ENCODE measurements at regions not wholly inside any gene's neighbourhood (a gene's known extent, or its start where the extent isn't known, plus 50 kb on each side); places are given as distances from the start of the nearest gene placed in this dataset.
A peak's percentile ranks its signal among the peaks of the same experiment; 100 is the strongest.

GRCh38 chr3:14254812-14255702 lies 76.4 kb downstream of the LSM3 start:
- Histone ChIP-seq H2BK15ac (ENCODE audit: low read depth, low read length) (peak overlapping the region; percentile 85; the same call in 2 of the 3 replicates), H2AK5ac (ENCODE audit: low read depth, low read length) (peak overlapping the region; percentile 56; the same call in 1 of the 2 replicates), H3K27ac (ENCODE audit: insufficient read depth, low read length) (no peak overlapping the region), H2BK20ac (ENCODE audit: low read depth, low read length) (peak overlapping the region; percentile 52), H3K18ac (ENCODE audit: low read depth, low read length) (no peak overlapping the region), H3K14ac (replicated peaks; ENCODE audit: low read depth, low read length) (peak overlapping the region; percentile 39; the same call in 1 of the 2 replicates), H3K4me2 (ENCODE audit: low read depth, low read length) (no peak overlapping the region), H3K4me1 (ENCODE audit: control insufficient read depth, insufficient read depth, low read length) (peaks cover 7% of the 10 kb centered on the region; the same call in 1 of the 2 replicates), H2AK9ac (replicated peaks; ENCODE audit: low read depth, low read length, poor library complexity) (no peak overlapping the region), H3K9me3 (ENCODE audit: control insufficient read depth, insufficient read depth, low read length) (no peaks in the 10 kb centered on the region), H3K79me1 (ENCODE audit: low read depth in 1 of 2, low read length in 2 of 2) (no peaks in the 10 kb centered on the region), H3K36me3 (ENCODE audit: control insufficient read depth, insufficient read depth, low read length) (no peaks in the 10 kb centered on the region), H3K23ac (ENCODE audit: low read depth, low read length) (no peak overlapping the region), H2AFZ (replicated peaks; ENCODE audit: low read length, poor library complexity) (no peak overlapping the region), H3K9ac (ENCODE audit: low read depth, low read length) (no peak overlapping the region), H3K4me3 (ENCODE audit: insufficient read depth, low read depth, low read length) (no peak overlapping the region), H4K20me1 (ENCODE audit: insufficient read depth, low read length) (no peaks in the 10 kb centered on the region), H3K4ac (ENCODE audit: low read depth, low read length) (peak overlapping the region; percentile 47), H2BK120ac (ENCODE audit: low read depth, low read length) (peak overlapping the region; percentile 39; the same call in 1 of the 2 replicates), H3K56ac (ENCODE audit: extremely low read depth, insufficient read depth, low read length) (no peak overlapping the region), H4K5ac (ENCODE audit: low read depth, low read length) (no peak overlapping the region; the same call in 1 of the 2 replicates), H4K91ac (ENCODE audit: insufficient read depth, low read depth, low read length) (peak overlapping the region; percentile 41; the same call in 1 of the 2 replicates), H2BK5ac (ENCODE audit: low read depth, low read length, poor library complexity, severe bottlenecking) (peak overlapping the region; percentile 84), H4K8ac (ENCODE audit: low read depth in 2 of 2, low read length in 2 of 2) (no peak overlapping the region), H3K9me1 (ENCODE audit: insufficient read depth, low read length) (peaks cover 15% of the 10 kb centered on the region; the same call in 1 of the 2 replicates), H3K27me3 (ENCODE audit: control insufficient read depth, insufficient read depth, low read length) (no peaks in the 10 kb centered on the region)
- in situ Hi-C loops (cut with MboI; ENCODE audit: low sequenced_read_pairs) (no loop called here), dilution Hi-C loops (cut with HindIII; ENCODE audit: low sequenced_read_pairs, unreplicated experiment) (no loop called here), intact Hi-C loops (cut with micrococcal nuclease) (no loop called here)
- DNase-seq (no peak), ATAC-seq (ENCODE audit: low read depth) (no peak)
- WGBS, 2 experiments (ENCODE audit: extremely low coverage in 2 of 2, insufficient read length in 1 of 2) = 96 to 100% methylated on average over 4 to 8 of the region's 9 CpGs
- BruUV-seq (replicated peaks) = no TSS peak
- CTCF ChIA-PET = no interaction called here
- POLR2A ChIA-PET (ENCODE audit: unreplicated experiment) = interaction anchor here (0.5 kb wide), 1 partner anchor 234 kb away, joined by 4 read pairs; no protein-coding TSS in a partner anchor
- no peak for TF ChIP-seq CEBPB (IDR thresholded peaks at IDR 0.05; ENCODE audit: low read depth, low read length)
- no peak for TF ChIP-seq RCOR1 (IDR thresholded peaks at IDR 0.05; ENCODE audit: insufficient replicate concordance, low read length)
- TF ChIP-seq MAZ (IDR thresholded peaks at IDR 0.05; ENCODE audit: borderline replicate concordance, low read depth, low read length) = no peak
- no peak for TF ChIP-seq FOS (IDR thresholded peaks at IDR 0.05; ENCODE audit: low read depth, low read length)
- no peak for TF ChIP-seq RFX5 (IDR thresholded peaks at IDR 0.05; ENCODE audit: low read depth, low read length)
- no peak for TF ChIP-seq MXI1 (IDR thresholded peaks at IDR 0.05; ENCODE audit: borderline replicate concordance, low read depth, low read length)
- no peak for TF ChIP-seq SMC3 (IDR thresholded peaks at IDR 0.05; ENCODE audit: low read depth, low read length)
- no peak for TF ChIP-seq USF2 (IDR thresholded peaks at IDR 0.05; ENCODE audit: low read depth, low read length)
- TF ChIP-seq CTCF (conservative IDR thresholded peaks at IDR 0.05; ENCODE audit: low read depth, low read length) = no peak
